GM23338 (cell line): ENCODE measurements at regions not wholly inside any gene's neighbourhood (a gene's known extent, or its start where the extent isn't known, plus 50 kb on each side); places are given as distances from the start of the nearest gene placed in this dataset.

Experiments
- ATAC-seq: fragments of 200-7000 bp; cut with Tn5 transposase; 3 replicates; pipeline ENCODE4 v1.9.1; 2020
- DNase-seq: peaks from one replicate; pipeline ENCODE4 v3.0.0-alpha.2; 2015; ENCODE audit warnings: low spot score
- H2AFZ ChIP-seq: fragments of 200-600 bp; sonication (generic); 2 replicates; pipeline ENCODE4 v1.8.0; 2016; ENCODE audit warnings: antibody characterized with exemption, mild to moderate bottlenecking, moderate library complexity
- H3F3A ChIP-seq: fragments of 200-600 bp; sonication (generic); replicated peaks from 2 replicates; pipeline ENCODE4 v1.8.0; 2017; ENCODE audit warnings: antibody characterized with exemption, mixed run types, low read depth
- H3K27ac ChIP-seq: fragments of 200-600 bp; sonication (generic); 2 replicates; pipeline ENCODE4 v1.6.1; 2016; ENCODE audit warnings: low read depth
- H3K27me3 ChIP-seq: fragments of 200-600 bp; sonication (generic); 2 replicates; pipeline ENCODE4 v1.8.0; 2016; ENCODE audit warnings: mild to moderate bottlenecking, mixed run types, moderate library complexity; ENCODE audit not compliant: insufficient read depth
- H3K36me3 ChIP-seq: fragments of 200-600 bp; sonication (generic); 2 replicates; pipeline ENCODE4 v1.8.0; 2016; ENCODE audit warnings: mild to moderate bottlenecking; ENCODE audit not compliant: insufficient read depth
- H3K4me1 ChIP-seq: fragments of 200-600 bp; sonication (generic); 2 replicates; pipeline ENCODE4 v1.8.0; 2016; ENCODE audit warnings: mild to moderate bottlenecking, moderate library complexity; ENCODE audit not compliant: insufficient read depth
- H3K4me2 ChIP-seq: fragments of 200-600 bp; sonication (generic); 2 replicates; pipeline ENCODE4 v1.7.1; 2017; ENCODE audit warnings: mixed run types
- H3K4me3 ChIP-seq: fragments of 200-600 bp; sonication (generic); 2 replicates; pipeline ENCODE4 v1.6.1; 2016; ENCODE audit warnings: mixed run types
- H3K79me2 ChIP-seq: fragments of 200-600 bp; sonication (generic); replicated peaks from 2 replicates; pipeline ENCODE4 v1.8.0; 2017; ENCODE audit warnings: mild to moderate bottlenecking; ENCODE audit not compliant: insufficient read depth
- H3K9me2 ChIP-seq: fragments of 200-600 bp; sonication (generic); 2 replicates; pipeline ENCODE4 v1.8.0; 2017; ENCODE audit not compliant: insufficient read depth
- H4K20me1 ChIP-seq: fragments of 200-600 bp; sonication (generic); replicated peaks from 2 replicates; pipeline ENCODE4 v1.8.0; 2017; ENCODE audit warnings: mild to moderate bottlenecking; ENCODE audit not compliant: insufficient read depth
- H3K27ac Mint-ChIP-seq: 2 replicates; pipeline ENCODE4 v1.8.0; 2020; ENCODE audit warnings: inconsistent platforms, mild to moderate bottlenecking, moderate library complexity, mixed read lengths
- H3K27me3 Mint-ChIP-seq: 3 replicates; pipeline ENCODE4 v1.8.0; 2022; ENCODE audit warnings: low read depth, mild to moderate bottlenecking, moderate library complexity, mixed read lengths, inconsistent platforms; ENCODE audit not compliant: insufficient read depth, poor library complexity
- H3K36me3 Mint-ChIP-seq: 3 replicates; pipeline ENCODE4 v1.8.0; 2021; ENCODE audit warnings: low read depth, mild to moderate bottlenecking, inconsistent platforms, moderate library complexity, mixed read lengths
- H3K4me1 Mint-ChIP-seq: 3 replicates; pipeline ENCODE4 v1.8.0; 2020; ENCODE audit warnings: mild to moderate bottlenecking, inconsistent platforms, mixed read lengths
- H3K4me3 Mint-ChIP-seq: 3 replicates; pipeline ENCODE4 v1.8.0; 2021; ENCODE audit warnings: moderate library complexity, mild to moderate bottlenecking, inconsistent platforms, mixed read lengths
- H3K9me3 Mint-ChIP-seq: 3 replicates; pipeline ENCODE4 v1.8.0; 2020; ENCODE audit warnings: moderate library complexity, mild to moderate bottlenecking, inconsistent platforms, mixed read lengths
- TF ChIP-seq, protein P1 (sequence below): IDR thresholded peaks from one replicate; pipeline ENCODE4 v1.6.1; 2018; ENCODE audit warnings: antibody characterized with exemption; ENCODE audit not compliant: unreplicated experiment
- TF ChIP-seq, protein P2 (sequence below): fragments of 250-450 bp; sonication (Bioruptor Pico); IDR thresholded peaks from 2 replicates; pipeline ENCODE4 v1.5.0; 2020; ENCODE audit warnings: mild to moderate bottlenecking, moderate library complexity

DNA sequence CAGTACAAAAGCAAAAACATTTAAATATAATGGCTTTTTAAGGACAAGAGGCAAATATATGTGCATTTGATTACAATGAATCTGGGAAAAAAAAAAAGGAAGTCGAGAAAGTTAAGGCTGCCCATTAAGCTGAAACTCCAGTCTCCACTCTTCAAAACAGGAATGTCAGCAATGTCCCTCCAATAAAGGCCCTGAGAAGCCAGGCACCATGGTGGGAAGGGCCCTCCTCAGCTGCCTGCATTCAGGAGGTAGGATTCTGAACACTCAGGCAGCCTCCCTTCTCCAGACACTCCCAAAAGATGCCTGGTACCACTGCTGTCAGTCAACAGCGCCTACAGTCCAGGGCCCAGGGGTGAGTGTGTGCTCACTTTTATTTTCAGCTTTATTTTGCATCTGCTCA, 121.3 kb upstream of the MGMT start:
- H3K4me3 ChIP-seq = no peak overlapping the region
- H3K9me2 ChIP-seq = no peaks in the 10 kb centered on the region
- no peaks in the 10 kb centered on the region for H3K79me2 ChIP-seq
- no peaks in the 10 kb centered on the region for H3K27me3 Mint-ChIP-seq
- no peak overlapping the region for H3K27ac Mint-ChIP-seq
- H3K36me3 Mint-ChIP-seq = no peaks in the 10 kb centered on the region
- 0 out of 2 replicates have a peak overlapping the region, but pooled peaks have one; percentile 16 for H2AFZ ChIP-seq
- H3K9me3 Mint-ChIP-seq = no peaks in the 10 kb centered on the region
- DNase-seq = peak; percentile 59
- no peak overlapping the region for H3K4me2 ChIP-seq
- H3K36me3 ChIP-seq = no peaks in the 10 kb centered on the region
- peak; percentile 75 for ATAC-seq
- H3K27ac ChIP-seq = no peak overlapping the region
- H3F3A ChIP-seq = no peaks in the 10 kb centered on the region
- no peaks in the 10 kb centered on the region for H4K20me1 ChIP-seq
- no peaks in the 10 kb centered on the region for H3K4me1 ChIP-seq
- TF ChIP-seq, protein P1, sequence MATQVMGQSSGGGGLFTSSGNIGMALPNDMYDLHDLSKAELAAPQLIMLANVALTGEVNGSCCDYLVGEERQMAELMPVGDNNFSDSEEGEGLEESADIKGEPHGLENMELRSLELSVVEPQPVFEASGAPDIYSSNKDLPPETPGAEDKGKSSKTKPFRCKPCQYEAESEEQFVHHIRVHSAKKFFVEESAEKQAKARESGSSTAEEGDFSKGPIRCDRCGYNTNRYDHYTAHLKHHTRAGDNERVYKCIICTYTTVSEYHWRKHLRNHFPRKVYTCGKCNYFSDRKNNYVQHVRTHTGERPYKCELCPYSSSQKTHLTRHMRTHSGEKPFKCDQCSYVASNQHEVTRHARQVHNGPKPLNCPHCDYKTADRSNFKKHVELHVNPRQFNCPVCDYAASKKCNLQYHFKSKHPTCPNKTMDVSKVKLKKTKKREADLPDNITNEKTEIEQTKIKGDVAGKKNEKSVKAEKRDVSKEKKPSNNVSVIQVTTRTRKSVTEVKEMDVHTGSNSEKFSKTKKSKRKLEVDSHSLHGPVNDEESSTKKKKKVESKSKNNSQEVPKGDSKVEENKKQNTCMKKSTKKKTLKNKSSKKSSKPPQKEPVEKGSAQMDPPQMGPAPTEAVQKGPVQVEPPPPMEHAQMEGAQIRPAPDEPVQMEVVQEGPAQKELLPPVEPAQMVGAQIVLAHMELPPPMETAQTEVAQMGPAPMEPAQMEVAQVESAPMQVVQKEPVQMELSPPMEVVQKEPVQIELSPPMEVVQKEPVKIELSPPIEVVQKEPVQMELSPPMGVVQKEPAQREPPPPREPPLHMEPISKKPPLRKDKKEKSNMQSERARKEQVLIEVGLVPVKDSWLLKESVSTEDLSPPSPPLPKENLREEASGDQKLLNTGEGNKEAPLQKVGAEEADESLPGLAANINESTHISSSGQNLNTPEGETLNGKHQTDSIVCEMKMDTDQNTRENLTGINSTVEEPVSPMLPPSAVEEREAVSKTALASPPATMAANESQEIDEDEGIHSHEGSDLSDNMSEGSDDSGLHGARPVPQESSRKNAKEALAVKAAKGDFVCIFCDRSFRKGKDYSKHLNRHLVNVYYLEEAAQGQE = no peak
- TF ChIP-seq, protein P2, sequence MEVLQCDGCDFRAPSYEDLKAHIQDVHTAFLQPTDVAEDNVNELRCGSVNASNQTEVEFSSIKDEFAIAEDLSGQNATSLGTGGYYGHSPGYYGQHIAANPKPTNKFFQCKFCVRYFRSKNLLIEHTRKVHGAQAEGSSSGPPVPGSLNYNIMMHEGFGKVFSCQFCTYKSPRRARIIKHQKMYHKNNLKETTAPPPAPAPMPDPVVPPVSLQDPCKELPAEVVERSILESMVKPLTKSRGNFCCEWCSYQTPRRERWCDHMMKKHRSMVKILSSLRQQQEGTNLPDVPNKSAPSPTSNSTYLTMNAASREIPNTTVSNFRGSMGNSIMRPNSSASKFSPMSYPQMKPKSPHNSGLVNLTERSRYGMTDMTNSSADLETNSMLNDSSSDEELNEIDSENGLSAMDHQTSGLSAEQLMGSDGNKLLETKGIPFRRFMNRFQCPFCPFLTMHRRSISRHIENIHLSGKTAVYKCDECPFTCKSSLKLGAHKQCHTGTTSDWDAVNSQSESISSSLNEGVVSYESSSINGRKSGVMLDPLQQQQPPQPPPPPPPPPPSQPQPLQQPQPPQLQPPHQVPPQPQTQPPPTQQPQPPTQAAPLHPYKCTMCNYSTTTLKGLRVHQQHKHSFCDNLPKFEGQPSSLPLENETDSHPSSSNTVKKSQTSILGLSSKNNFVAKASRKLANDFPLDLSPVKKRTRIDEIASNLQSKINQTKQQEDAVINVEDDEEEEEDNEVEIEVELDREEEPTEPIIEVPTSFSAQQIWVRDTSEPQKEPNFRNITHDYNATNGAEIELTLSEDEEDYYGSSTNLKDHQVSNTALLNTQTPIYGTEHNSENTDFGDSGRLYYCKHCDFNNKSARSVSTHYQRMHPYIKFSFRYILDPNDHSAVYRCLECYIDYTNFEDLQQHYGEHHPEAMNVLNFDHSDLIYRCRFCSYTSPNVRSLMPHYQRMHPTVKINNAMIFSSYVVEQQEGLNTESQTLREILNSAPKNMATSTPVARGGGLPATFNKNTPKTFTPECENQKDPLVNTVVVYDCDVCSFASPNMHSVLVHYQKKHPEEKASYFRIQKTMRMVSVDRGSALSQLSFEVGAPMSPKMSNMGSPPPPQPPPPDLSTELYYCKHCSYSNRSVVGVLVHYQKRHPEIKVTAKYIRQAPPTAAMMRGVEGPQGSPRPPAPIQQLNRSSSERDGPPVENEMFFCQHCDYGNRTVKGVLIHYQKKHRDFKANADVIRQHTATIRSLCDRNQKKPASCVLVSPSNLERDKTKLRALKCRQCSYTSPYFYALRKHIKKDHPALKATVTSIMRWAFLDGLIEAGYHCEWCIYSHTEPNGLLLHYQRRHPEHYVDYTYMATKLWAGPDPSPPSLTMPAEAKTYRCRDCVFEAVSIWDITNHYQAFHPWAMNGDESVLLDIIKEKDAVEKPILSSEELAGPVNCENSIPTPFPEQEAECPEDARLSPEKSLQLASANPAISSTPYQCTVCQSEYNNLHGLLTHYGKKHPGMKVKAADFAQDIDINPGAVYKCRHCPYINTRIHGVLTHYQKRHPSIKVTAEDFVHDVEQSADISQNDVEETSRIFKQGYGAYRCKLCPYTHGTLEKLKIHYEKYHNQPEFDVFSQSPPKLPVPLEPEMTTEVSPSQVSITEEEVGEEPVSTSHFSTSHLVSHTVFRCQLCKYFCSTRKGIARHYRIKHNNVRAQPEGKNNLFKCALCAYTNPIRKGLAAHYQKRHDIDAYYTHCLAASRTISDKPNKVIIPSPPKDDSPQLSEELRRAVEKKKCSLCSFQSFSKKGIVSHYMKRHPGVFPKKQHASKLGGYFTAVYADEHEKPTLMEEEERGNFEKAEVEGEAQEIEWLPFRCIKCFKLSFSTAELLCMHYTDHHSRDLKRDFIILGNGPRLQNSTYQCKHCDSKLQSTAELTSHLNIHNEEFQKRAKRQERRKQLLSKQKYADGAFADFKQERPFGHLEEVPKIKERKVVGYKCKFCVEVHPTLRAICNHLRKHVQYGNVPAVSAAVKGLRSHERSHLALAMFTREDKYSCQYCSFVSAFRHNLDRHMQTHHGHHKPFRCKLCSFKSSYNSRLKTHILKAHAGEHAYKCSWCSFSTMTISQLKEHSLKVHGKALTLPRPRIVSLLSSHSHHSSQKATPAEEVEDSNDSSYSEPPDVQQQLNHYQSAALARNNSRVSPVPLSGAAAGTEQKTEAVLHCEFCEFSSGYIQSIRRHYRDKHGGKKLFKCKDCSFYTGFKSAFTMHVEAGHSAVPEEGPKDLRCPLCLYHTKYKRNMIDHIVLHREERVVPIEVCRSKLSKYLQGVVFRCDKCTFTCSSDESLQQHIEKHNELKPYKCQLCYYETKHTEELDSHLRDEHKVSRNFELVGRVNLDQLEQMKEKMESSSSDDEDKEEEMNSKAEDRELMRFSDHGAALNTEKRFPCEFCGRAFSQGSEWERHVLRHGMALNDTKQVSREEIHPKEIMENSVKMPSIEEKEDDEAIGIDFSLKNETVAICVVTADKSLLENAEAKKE (CRISPR knock-in tag) = peak; percentile 56; the same call in 1 of the 2 replicates
- no peak overlapping the region for H3K4me3 Mint-ChIP-seq
- H3K4me1 Mint-ChIP-seq = peaks cover 8% of the 10 kb centered on the region; the same call in 2 of the 3 replicates
- H3K27me3 ChIP-seq = no peaks in the 10 kb centered on the region
